Smooth muscle cell of the brain vasculature (primary cell): ENCODE measurements at regions not wholly inside any gene's neighbourhood (a gene's known extent, or its start where the extent isn't known, plus 50 kb on each side); places are given as distances from the start of the nearest gene placed in this dataset.
"Not testable (repeated sequence)": the region's sequence is repeated elsewhere in the genome, so short reads cannot be mapped to it uniquely, and the experiment has no call there.

Source experiments
- DNase-seq: peaks from one replicate; pipeline ENCODE4 v3.0.0-alpha.2; 2012; ENCODE audit warnings: low read depth, low spot score

GRCh38 chr6:20340068-20340848, 61.4 kb upstream of the E2F3 start:
- no peak for DNase-seq

- DNase-seq, result no peak
Observed at GRCh38 chr6:20341096-20341495, 60.6 kb upstream of the E2F3 start.

GRCh38 chr6:20341564-20341963, 60.1 kb upstream of the E2F3 start:
- no peak for DNase-seq

GRCh38 chr6:20346948-20347347, 54.7 kb upstream of the E2F3 start:
- not testable (repeated sequence) for DNase-seq

GRCh38 chr6:20348041-20348440, 53.6 kb upstream of the E2F3 start:
- DNase-seq, result no peak

- DNase-seq, result no peak
Observed at GRCh38 chr6:20349225-20349624, 52.5 kb upstream of the E2F3 start.

- no peak for DNase-seq
Observed at GRCh38 chr6:20350215-20350614, 51.5 kb upstream of the E2F3 start.

- no peak for DNase-seq
Observed at GRCh38 chr6:20351534-20351933, 50.1 kb upstream of the E2F3 start.
